OCI-LY7 (cell line): ENCODE measurements at regions not wholly inside any gene's neighbourhood (a gene's known extent, or its start where the extent isn't known, plus 50 kb on each side); places are given as distances from the start of the nearest gene placed in this dataset.

ENCODE experiments used
- BruUV-seq: library from RNA; stranded (reverse); fragments of 400-500 nt; replicated peaks from 2 replicates; lab custom pipeline; 2021; lab: Mats Ljungman, UMichigan
- CTCF ChIA-PET: fragments of 300-600 bp; sonication (Branson Sonifier 250); formaldehyde crosslinking; loops from one replicate; lab custom pipeline; 2022; ENCODE audit warnings: antibody characterized with exemption; ENCODE audit not compliant: unreplicated experiment; lab: Charles Lee
- POLR2A ChIA-PET: fragments of 300-600 bp; sonication (Branson Sonifier 250); formaldehyde crosslinking; loops from one replicate; lab custom pipeline; 2022; ENCODE audit warnings: antibody characterized with exemption; lab: Charles Lee
- DNase-seq: peaks from one replicate; pipeline ENCODE4 v3.0.0-alpha.2; 2015; ENCODE audit warnings: low spot score
- H2AFZ ChIP-seq: fragments of 200-600 bp; sonication (generic), shearing (Covaris generic); 2 replicates; pipeline ENCODE4 v1.6.1; 2014; ENCODE audit warnings: mild to moderate bottlenecking, antibody characterized with exemption, low read length, moderate library complexity
- H3K27ac ChIP-seq: fragments of 200-600 bp; sonication (generic); 2 replicates; pipeline ENCODE4 v1.5.1; 2014; ENCODE audit warnings: mixed run types, low read depth, mild to moderate bottlenecking, moderate library complexity, low read length, inconsistent platforms; ENCODE audit not compliant: poor library complexity, severe bottlenecking
- H3K36me3 ChIP-seq: fragments of 200-600 bp; sonication (generic); 2 replicates; pipeline ENCODE4 v1.6.1; 2014; ENCODE audit warnings: mild to moderate bottlenecking, antibody characterized with exemption, low read length, moderate library complexity, mixed read lengths; ENCODE audit not compliant: insufficient read depth
- H3K4me1 ChIP-seq: fragments of 200-600 bp; sonication (generic); 2 replicates; pipeline ENCODE4 v1.5.1; 2014; ENCODE audit warnings: mild to moderate bottlenecking, low read length; ENCODE audit not compliant: insufficient read depth, poor library complexity, severe bottlenecking
- H3K4me2 ChIP-seq: fragments of 200-600 bp; sonication (generic); 2 replicates; pipeline ENCODE4 v1.6.1; 2014; ENCODE audit warnings: mild to moderate bottlenecking, low read length
- H3K4me3 ChIP-seq: fragments of 200-600 bp; sonication (generic); 2 replicates; pipeline ENCODE4 v1.5.1; 2014; ENCODE audit warnings: mild to moderate bottlenecking, low read depth, low read length; ENCODE audit not compliant: poor library complexity, severe bottlenecking
- H3K79me2 ChIP-seq: fragments of 200-600 bp; sonication (generic); 2 replicates; pipeline ENCODE4 v1.6.1; 2016; ENCODE audit warnings: low read depth, mild to moderate bottlenecking, low read length, moderate library complexity, mixed read lengths; ENCODE audit not compliant: insufficient read depth
- H3K9me2 ChIP-seq: fragments of 200-600 bp; sonication (generic); 2 replicates; pipeline ENCODE4 v1.6.1; 2016; ENCODE audit warnings: mild to moderate bottlenecking, low read length, mixed read lengths; ENCODE audit not compliant: insufficient read depth
- H3K9me3 ChIP-seq: fragments of 200-600 bp; sonication (generic); 2 replicates; pipeline ENCODE4 v1.6.1; 2014; ENCODE audit warnings: mild to moderate bottlenecking, mixed run types, low read length, mixed read lengths
- H4K20me1 ChIP-seq: fragments of 200-600 bp; sonication (generic); 2 replicates; pipeline ENCODE4 v1.6.1; 2014; ENCODE audit warnings: mild to moderate bottlenecking, antibody characterized with exemption, low read length, moderate library complexity, mixed read lengths; ENCODE audit not compliant: insufficient read depth
- CTCF ChIP-seq: fragments of 200-600 bp; sonication (generic); conservative IDR thresholded peaks from 2 replicates; pipeline ENCODE4 v1.5.1; 2014; ENCODE audit warnings: mild to moderate bottlenecking, antibody characterized with exemption, low read length, moderate library complexity, mixed read lengths
- EZH2phosphoT487 ChIP-seq: fragments of 200-600 bp; sonication (generic); IDR thresholded peaks from 2 replicates; pipeline ENCODE4 v1.6.1; 2018; ENCODE audit warnings: low read depth, borderline replicate concordance, mild to moderate bottlenecking, mixed run types, antibody characterized with exemption, low read length, moderate library complexity, mixed read lengths
- intact Hi-C: fragments of 100-400 bp; cut with micrococcal nuclease; formaldehyde crosslinking; loops from one replicate; pipeline ENCODE4 v1.10.0; 2022; ENCODE audit not compliant: unreplicated experiment

- Histone ChIP-seq H3K27ac (no peak overlapping the region), H3K4me2 (no peak overlapping the region), H4K20me1 (no peaks in the 10 kb centered on the region), H3K4me1 (no peaks in the 10 kb centered on the region), H2AFZ (no peak overlapping the region), H3K4me3 (no peak overlapping the region), H3K9me3 (no peaks in the 10 kb centered on the region), H3K36me3 (no peaks in the 10 kb centered on the region), H3K9me2 (no peaks in the 10 kb centered on the region), H3K79me2 (no peaks in the 10 kb centered on the region)
- no peak for DNase-seq
- intact Hi-C loops, result no loop called here
- TF ChIP-seq EZH2phosphoT487 (no peak), CTCF (no peak)
- BruUV-seq, result no TSS peak
- ChIA-PET CTCF (no interaction called here), POLR2A (no interaction called here)
Observed at GRCh38 chr1:29809446-29810120, 573.3 kb downstream of the PTPRU start.

- Histone ChIP-seq H3K4me3 (no peak overlapping the region), H3K4me1 (no peaks in the 10 kb centered on the region), H3K27ac (no peak overlapping the region), H3K9me3 (no peaks in the 10 kb centered on the region), H3K79me2 (no peaks in the 10 kb centered on the region), H3K36me3 (no peaks in the 10 kb centered on the region), H3K9me2 (no peaks in the 10 kb centered on the region), H3K4me2 (no peak overlapping the region), H2AFZ (no peak overlapping the region), H4K20me1 (no peaks in the 10 kb centered on the region)
- ChIA-PET POLR2A (no interaction called here), CTCF (no interaction called here)
- intact Hi-C loops, result no loop called here
- TF ChIP-seq CTCF, result no peak
- no peak for TF ChIP-seq EZH2phosphoT487
- no TSS peak for BruUV-seq
- DNase-seq, result no peak
Observed at GRCh38 chr1:29808141-29808995, 572.0 kb downstream of the PTPRU start.

DNA sequence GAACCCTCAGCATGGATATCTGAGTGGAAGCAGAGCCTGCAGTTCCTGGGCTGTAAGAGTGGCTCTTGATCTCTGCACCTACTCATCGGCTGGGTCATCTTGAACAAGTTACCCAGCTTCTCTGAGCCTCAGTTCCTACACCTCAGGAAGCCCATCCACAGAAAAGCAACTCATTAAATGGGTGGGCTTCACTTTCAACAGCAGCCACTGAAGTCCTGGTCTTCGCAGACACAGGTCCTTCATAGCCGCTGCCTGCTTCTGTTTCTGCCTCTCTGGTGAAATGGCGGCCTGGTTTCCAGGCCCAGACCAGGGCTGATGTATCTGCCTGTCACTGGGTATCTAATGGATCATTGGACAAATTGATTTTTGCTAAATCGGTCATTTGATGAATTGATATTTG is 571.4 kb downstream of the PTPRU start:
- ChIA-PET CTCF (no interaction called here), POLR2A (no interaction called here)
- no peaks in the 10 kb centered on the region for H3K4me1 ChIP-seq
- H3K79me2 ChIP-seq, result no peaks in the 10 kb centered on the region
- no peak overlapping the region for H2AFZ ChIP-seq
- no TSS peak for BruUV-seq
- H3K36me3 ChIP-seq, result no peaks in the 10 kb centered on the region
- no peaks in the 10 kb centered on the region for H3K9me3 ChIP-seq
- H4K20me1 ChIP-seq, result no peaks in the 10 kb centered on the region
- DNase-seq, result no peak
- no peak overlapping the region for H3K27ac ChIP-seq
- H3K4me3 ChIP-seq, result no peak overlapping the region
- intact Hi-C loops, result no loop called here
- H3K4me2 ChIP-seq, result no peak overlapping the region
- no peaks in the 10 kb centered on the region for H3K9me2 ChIP-seq
- no peak for TF ChIP-seq CTCF
- no peak for TF ChIP-seq EZH2phosphoT487
